Chondrocyte (in vitro differentiated cells): ENCODE measurements at regions not wholly inside any gene's neighbourhood (a gene's known extent, or its start where the extent isn't known, plus 50 kb on each side); places are given as distances from the start of the nearest gene placed in this dataset.

Experiments used
- DNase-seq: peaks from one replicate; pipeline ENCODE4 v3.0.0; 2021; ENCODE audit warnings: mixed read lengths, low spot score
- H3K27ac Mint-ChIP-seq: one replicate; pipeline ENCODE4 v1.8.0; 2021; ENCODE audit warnings: mild to moderate bottlenecking, moderate library complexity, mixed read lengths; ENCODE audit not compliant: unreplicated experiment
- H3K27me3 Mint-ChIP-seq: 2 replicates; pipeline ENCODE4 v1.8.0; 2021; ENCODE audit warnings: low read depth, mixed read lengths
- H3K36me3 Mint-ChIP-seq: 2 replicates; pipeline ENCODE4 v1.8.0; 2021; ENCODE audit warnings: low read depth, mixed read lengths
- H3K4me1 Mint-ChIP-seq: 2 replicates; pipeline ENCODE4 v1.8.0; 2021; ENCODE audit warnings: low read depth, mild to moderate bottlenecking, mixed read lengths
- H3K4me3 Mint-ChIP-seq: one replicate; pipeline ENCODE4 v1.8.0; 2021; ENCODE audit warnings: mild to moderate bottlenecking, moderate library complexity, mixed read lengths; ENCODE audit not compliant: unreplicated experiment
- H3K9me3 Mint-ChIP-seq: 2 replicates; pipeline ENCODE4 v1.8.0; 2021; ENCODE audit warnings: low read depth, mixed read lengths
- TF ChIP-seq, protein P1 (sequence below): fragments of 200-600 bp; sonication (generic); IDR thresholded peaks from 2 replicates; pipeline ENCODE4 v1.5.0; 2021; ENCODE audit warnings: antibody characterized with exemption, mild to moderate bottlenecking, moderate library complexity

DNA sequence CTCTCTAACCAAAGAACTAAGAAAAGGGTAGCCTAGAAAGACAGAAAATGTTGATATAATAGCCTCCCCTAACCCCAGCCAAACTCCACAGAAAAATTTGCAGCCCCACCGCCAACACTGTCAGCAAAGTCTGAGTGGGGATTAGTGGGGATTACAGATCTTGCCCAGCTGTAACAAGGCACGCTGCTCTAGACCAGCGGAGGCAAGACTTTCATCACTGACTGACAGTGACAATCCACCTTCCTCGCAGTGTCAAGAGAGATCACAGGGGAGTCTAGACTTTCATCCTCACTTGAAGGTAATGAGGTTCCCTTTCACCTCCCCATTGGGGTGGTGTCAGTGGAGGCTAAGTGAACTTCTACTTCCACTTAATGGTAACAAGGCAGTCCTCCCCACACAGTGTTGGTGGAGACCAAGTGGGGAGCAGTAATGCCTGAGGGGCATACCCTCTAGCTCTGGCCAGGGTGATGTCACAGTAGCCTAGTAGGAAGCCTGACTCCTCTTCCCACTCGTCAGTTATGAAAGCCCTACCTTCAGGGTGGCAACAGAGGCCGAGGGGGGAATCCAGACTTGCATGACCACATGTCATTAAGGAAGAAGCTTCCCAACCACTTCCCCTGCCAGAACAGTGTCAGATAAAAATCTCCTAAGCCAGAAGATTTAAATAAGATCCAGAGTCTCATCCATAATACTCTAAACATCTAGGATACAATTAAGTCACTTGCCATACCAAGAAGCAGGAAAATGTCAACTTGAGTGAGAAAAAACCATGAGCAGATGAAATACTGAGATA is 91.7 kb upstream of the RASSF8 start:
- H3K27ac Mint-ChIP-seq, result no peak overlapping the region
- H3K4me3 Mint-ChIP-seq, result no peak overlapping the region
- no peaks in the 10 kb centered on the region for H3K27me3 Mint-ChIP-seq
- H3K9me3 Mint-ChIP-seq, result peaks cover 15% of the 10 kb centered on the region
- no peak for DNase-seq
- H3K36me3 Mint-ChIP-seq, result no peaks in the 10 kb centered on the region
- TF ChIP-seq, protein P1, sequence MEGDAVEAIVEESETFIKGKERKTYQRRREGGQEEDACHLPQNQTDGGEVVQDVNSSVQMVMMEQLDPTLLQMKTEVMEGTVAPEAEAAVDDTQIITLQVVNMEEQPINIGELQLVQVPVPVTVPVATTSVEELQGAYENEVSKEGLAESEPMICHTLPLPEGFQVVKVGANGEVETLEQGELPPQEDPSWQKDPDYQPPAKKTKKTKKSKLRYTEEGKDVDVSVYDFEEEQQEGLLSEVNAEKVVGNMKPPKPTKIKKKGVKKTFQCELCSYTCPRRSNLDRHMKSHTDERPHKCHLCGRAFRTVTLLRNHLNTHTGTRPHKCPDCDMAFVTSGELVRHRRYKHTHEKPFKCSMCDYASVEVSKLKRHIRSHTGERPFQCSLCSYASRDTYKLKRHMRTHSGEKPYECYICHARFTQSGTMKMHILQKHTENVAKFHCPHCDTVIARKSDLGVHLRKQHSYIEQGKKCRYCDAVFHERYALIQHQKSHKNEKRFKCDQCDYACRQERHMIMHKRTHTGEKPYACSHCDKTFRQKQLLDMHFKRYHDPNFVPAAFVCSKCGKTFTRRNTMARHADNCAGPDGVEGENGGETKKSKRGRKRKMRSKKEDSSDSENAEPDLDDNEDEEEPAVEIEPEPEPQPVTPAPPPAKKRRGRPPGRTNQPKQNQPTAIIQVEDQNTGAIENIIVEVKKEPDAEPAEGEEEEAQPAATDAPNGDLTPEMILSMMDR, result no peak
- peaks cover 5% of the 10 kb centered on the region for H3K4me1 Mint-ChIP-seq

DNA sequence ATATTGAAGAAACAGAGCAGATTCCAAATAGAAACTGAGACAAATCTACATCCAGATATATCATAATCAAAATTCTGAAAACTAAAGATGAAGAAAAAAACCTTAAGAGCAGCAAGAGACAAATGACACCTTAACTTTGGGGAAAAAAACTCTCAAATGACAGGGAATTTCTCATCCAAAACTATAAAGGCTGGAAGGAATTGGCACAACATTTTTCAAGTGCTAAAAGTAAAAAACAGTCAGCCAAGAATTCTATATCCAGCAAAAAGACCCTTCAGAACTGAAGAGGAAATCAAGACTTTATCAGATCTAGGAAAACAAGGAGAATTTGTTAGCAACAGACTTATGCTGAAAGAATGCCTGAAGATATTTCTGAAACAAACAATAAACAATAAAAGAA is 90.3 kb upstream of the RASSF8 start:
- no peak for DNase-seq

DNA sequence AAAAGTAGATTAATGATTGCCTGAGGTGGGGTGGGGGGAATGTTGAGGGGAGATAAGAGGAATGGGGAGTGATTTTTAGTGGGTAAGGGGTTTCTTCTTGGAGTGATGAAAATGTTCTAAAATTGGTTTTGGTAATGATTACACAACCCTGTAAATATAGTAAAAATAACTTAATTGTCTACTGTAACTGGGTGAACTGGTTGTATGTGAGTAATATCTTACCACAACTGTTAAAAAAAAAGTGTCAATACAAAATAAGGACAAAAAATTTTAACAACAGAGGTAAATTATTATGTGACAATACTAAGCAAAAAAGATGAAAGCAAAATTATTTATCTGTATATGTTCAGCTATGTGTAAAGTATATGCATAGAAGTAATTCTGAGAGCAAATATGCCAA is 86.3 kb upstream of the RASSF8 start:
- H3K36me3 Mint-ChIP-seq, result no peaks in the 10 kb centered on the region
- DNase-seq, result no peak
- no peaks in the 10 kb centered on the region for H3K27me3 Mint-ChIP-seq
- no peaks in the 10 kb centered on the region for H3K4me1 Mint-ChIP-seq
- no peak overlapping the region for H3K27ac Mint-ChIP-seq
- H3K4me3 Mint-ChIP-seq, result no peak overlapping the region
- peaks cover 15% of the 10 kb centered on the region for H3K9me3 Mint-ChIP-seq
- TF ChIP-seq, protein P1, result no peak

More for the DNA sequence above, 90.3 kb upstream of the RASSF8 start:
- Mint-ChIP-seq H3K27ac (no peak overlapping the region), H3K27me3 (no peaks in the 10 kb centered on the region), H3K36me3 (no peaks in the 10 kb centered on the region), H3K9me3 (peaks cover 15% of the 10 kb centered on the region), H3K4me3 (no peak overlapping the region), H3K4me1 (peaks cover 5% of the 10 kb centered on the region)
- TF ChIP-seq, protein P1, result no peak

DNA sequence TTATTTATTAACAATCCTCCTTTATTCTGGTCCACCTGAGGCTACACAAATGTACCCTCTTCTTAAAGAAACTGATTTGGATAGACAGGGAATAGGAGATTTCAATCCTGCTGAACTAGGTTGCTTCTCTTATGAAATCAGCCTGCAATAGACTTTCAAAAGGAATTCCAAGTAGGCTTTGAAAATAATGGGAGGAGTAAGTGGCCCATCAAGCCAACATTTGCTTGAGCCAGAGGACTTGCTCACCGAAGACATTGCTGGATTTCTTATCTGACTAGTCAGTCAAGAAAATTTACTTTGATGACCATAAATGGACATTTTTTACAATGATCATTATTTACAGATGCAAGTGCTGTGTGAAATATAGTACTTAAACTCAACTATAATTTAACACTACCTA is 82.8 kb upstream of the RASSF8 start:
- Mint-ChIP-seq H3K27ac (no peak overlapping the region), H3K36me3 (no peaks in the 10 kb centered on the region), H3K4me1 (no peaks in the 10 kb centered on the region), H3K27me3 (no peaks in the 10 kb centered on the region), H3K9me3 (no peaks in the 10 kb centered on the region), H3K4me3 (no peak overlapping the region)
- DNase-seq, result no peak
- TF ChIP-seq, protein P1, result no peak

DNA sequence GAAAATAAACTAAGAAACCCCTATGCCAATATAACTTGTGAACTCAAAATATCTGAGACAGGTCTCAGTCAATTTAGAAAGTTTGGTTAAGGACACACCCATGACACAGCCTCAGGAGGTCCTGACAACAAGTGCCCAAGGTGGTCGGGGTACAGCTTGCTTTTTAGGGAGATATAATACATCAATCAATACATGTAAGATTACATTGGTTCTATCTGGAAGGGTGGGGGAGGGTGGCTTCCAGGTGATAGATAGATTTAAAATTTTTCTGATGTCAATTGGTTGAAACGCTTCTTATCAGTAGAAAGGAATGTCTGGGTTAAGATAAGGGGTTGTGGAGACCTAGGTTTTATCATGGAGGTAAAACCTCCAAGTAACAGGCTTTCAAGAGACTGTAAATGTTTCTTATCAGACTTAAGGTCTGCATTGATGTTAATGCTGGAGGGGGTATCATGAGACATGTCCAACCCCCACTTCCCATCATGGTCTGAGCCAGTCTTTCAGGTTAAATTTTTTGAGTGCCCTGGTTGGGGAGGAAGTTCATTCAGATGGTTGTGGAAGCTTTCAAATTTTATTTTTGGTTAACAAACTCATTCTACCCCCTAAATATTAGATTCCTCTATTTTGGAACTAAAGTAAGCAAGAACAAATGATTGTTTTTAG is 82.0 kb upstream of the RASSF8 start:
- H3K4me1 Mint-ChIP-seq, result no peaks in the 10 kb centered on the region
- H3K27me3 Mint-ChIP-seq, result no peaks in the 10 kb centered on the region
- TF ChIP-seq, protein P1, result no peak
- no peaks in the 10 kb centered on the region for H3K9me3 Mint-ChIP-seq
- no peaks in the 10 kb centered on the region for H3K36me3 Mint-ChIP-seq
- no peak overlapping the region for H3K4me3 Mint-ChIP-seq
- DNase-seq, result no peak
- no peak overlapping the region for H3K27ac Mint-ChIP-seq
